HepG2 (cell line): ENCODE measurements at regions not wholly inside any gene's neighbourhood (a gene's known extent, or its start where the extent isn't known, plus 50 kb on each side); places are given as distances from the start of the nearest gene placed in this dataset.

Experiments used
- ATAC-seq: fragments of 200-7000 bp; cut with Tn5 transposase; 3 replicates; pipeline ENCODE4 v1.9.1; 2020; ENCODE audit warnings: mild to moderate bottlenecking, moderate library complexity
- BruUV-seq: library from RNA; stranded (reverse); fragments of 400-500 nt; replicated peaks from 2 replicates; lab custom pipeline; 2021; lab: Mats Ljungman, UMichigan
- CTCF ChIA-PET: fragments of 300-600 bp; formaldehyde crosslinking; extraction: SDS; loops from one replicate; lab custom pipeline; 2021; ENCODE audit warnings: low total read pairs, inconsistent platforms, low intra/inter-chr PET ratio; lab: Yijun Ruan, JAX
- POLR2A ChIA-PET: fragments of 350-600 bp; sonication (Branson Sonifier 250); formaldehyde crosslinking; loops from one replicate; lab custom pipeline; 2020; ENCODE audit warnings: antibody characterized with exemption, inconsistent platforms; lab: Yijun Ruan, JAX
- DNase-seq: peaks from one replicate; pipeline ENCODE4 v3.0.0-alpha.2; 2015; ENCODE audit warnings: low spot score
- FAIRE-seq: peaks from 3 replicates; lab custom pipeline; 2011; peaks lifted over from hg19 to GRCh38; lab: Jason Lieb, UNC
- H2AFZ ChIP-seq: one replicate; pipeline ENCODE4 v1.6.1; 2011; ENCODE audit warnings: low read length, inconsistent platforms
- H3K27ac ChIP-seq: fragments of 300-600 bp; 3 replicates; pipeline ENCODE4 v1.8.0; 2011; ENCODE audit warnings: mixed run types, mild to moderate bottlenecking, mixed read lengths, low read length, inconsistent platforms; ENCODE audit not compliant: insufficient read depth; ENCODE audit errors: extremely low read length
- H3K27me3 ChIP-seq, 2 experiments: fragments of 200-600 bp in 1 of 2; 2 replicates in 1 of 2; 3 replicates in 1 of 2; pipeline versions ENCODE4 v1.6.0 to v1.8.0; 2011; ENCODE audit warnings: low read length in 2 of 2, mild to moderate bottlenecking in 2 of 2, moderate library complexity in 2 of 2, inconsistent platforms in 1 of 2; ENCODE audit not compliant: insufficient read depth in 2 of 2, control insufficient read depth in 1 of 2
- H3K36me3 ChIP-seq, 2 experiments: fragments of 200-600 bp in 1 of 2; replicated peaks in 1 of 2; 2 replicates in 1 of 2; 3 replicates in 1 of 2; pipeline versions ENCODE4 v1.5.1 to v1.8.0; 2011; ENCODE audit warnings: low read length in 2 of 2, inconsistent platforms in 1 of 2; ENCODE audit not compliant: insufficient read depth in 2 of 2, control insufficient read depth in 1 of 2
- H3K4me1 ChIP-seq: 2 replicates; pipeline ENCODE4 v1.5.1; 2012; ENCODE audit warnings: low read length, inconsistent platforms; ENCODE audit not compliant: insufficient read depth
- H3K4me2 ChIP-seq: 2 replicates; pipeline ENCODE4 v1.6.0; 2011; ENCODE audit warnings: low read depth, low read length, inconsistent platforms
- H3K4me3 ChIP-seq, 3 experiments: fragments of 200-600 bp in 1 of 3; sonication (generic), shearing (Covaris generic) in 1 of 3; replicated peaks in 1 of 3; 2 replicates each; pipeline ENCODE4 v1.5.1; 2011 to 2016; ENCODE audit warnings: low read length in 3 of 3, inconsistent platforms in 2 of 3, low read depth in 2 of 3, mild to moderate bottlenecking in 2 of 3, control low read depth in 1 of 3, mixed read lengths in 1 of 3; ENCODE audit not compliant: insufficient read depth in 1 of 3
- H3K79me2 ChIP-seq: one replicate; pipeline ENCODE4 v1.6.1; 2011; ENCODE audit warnings: low read length, inconsistent platforms; ENCODE audit not compliant: insufficient read depth
- H3K9ac ChIP-seq: 2 replicates; pipeline ENCODE4 v1.6.0; 2011; ENCODE audit warnings: mild to moderate bottlenecking, low read depth, low read length, inconsistent platforms; ENCODE audit not compliant: insufficient read depth
- H3K9me3 ChIP-seq: 2 replicates; pipeline ENCODE4 v1.5.1; 2012; ENCODE audit warnings: mild to moderate bottlenecking, low read length
- H4K20me1 ChIP-seq: 2 replicates; pipeline ENCODE4 v1.6.0; 2011; ENCODE audit warnings: inconsistent platforms, mild to moderate bottlenecking, low read length, moderate library complexity; ENCODE audit not compliant: insufficient read depth
- ELF4 ChIP-seq: sonication (generic); formaldehyde crosslinking; IDR thresholded peaks from 2 replicates; pipeline ENCODE4 v1.5.0; 2020; ENCODE audit warnings: missing genetic modification reagents, mild to moderate bottlenecking, moderate library complexity, borderline replicate concordance
- HHEX ChIP-seq: IDR thresholded peaks from 2 replicates; pipeline ENCODE4 v1.6.1; 2016; ENCODE audit warnings: control low read depth
- HOXD1 ChIP-seq: sonication (generic); formaldehyde crosslinking; IDR thresholded peaks from 2 replicates; pipeline ENCODE4 v1.5.0; 2020; ENCODE audit warnings: missing genetic modification reagents
- IKZF1 ChIP-seq: fragments of 450-650 bp; IDR thresholded peaks from 2 replicates; pipeline ENCODE4 v1.7.1; 2016
- MAFF ChIP-seq: IDR thresholded peaks from 2 replicates; pipeline ENCODE4 v1.6.1; 2011; ENCODE audit warnings: low read depth, low read length, improper control_type of control experiment
- MAFK ChIP-seq, 2 experiments: IDR thresholded peaks in 1 of 2; conservative IDR thresholded peaks in 1 of 2; 2 replicates each; pipeline ENCODE4 v1.6.1; 2011; ENCODE audit warnings: improper control_type of control experiment in 2 of 2, low read length in 2 of 2
- MED1 ChIP-seq: sonication (generic); formaldehyde crosslinking; IDR thresholded peaks from 2 replicates; pipeline ENCODE4 v1.4.0; 2020; ENCODE audit warnings: missing genetic modification reagents
- MTF1 ChIP-seq: sonication (generic); formaldehyde crosslinking; IDR thresholded peaks from 2 replicates; pipeline ENCODE4 v1.5.0; 2020; ENCODE audit warnings: missing genetic modification reagents
- NFE2L2 ChIP-seq: fragments of 150-350 bp; IDR thresholded peaks from 2 replicates; pipeline ENCODE4 v1.6.1; 2014; ENCODE audit warnings: low read length
- PCBP1 ChIP-seq: fragments of 200-400 bp; formaldehyde crosslinking; IDR thresholded peaks from 2 replicates; pipeline ENCODE4 v1.6.1; 2017; ENCODE audit warnings: mild to moderate bottlenecking, low read depth, low read length, borderline replicate concordance
- PHF20 ChIP-seq: sonication (generic); formaldehyde crosslinking; IDR thresholded peaks from 2 replicates; pipeline ENCODE4 v1.5.0; 2020; ENCODE audit warnings: mild to moderate bottlenecking, missing genetic modification reagents
- RNF2 ChIP-seq: fragments of 450-650 bp; conservative IDR thresholded peaks from 2 replicates; pipeline ENCODE4 v1.6.1; 2016; ENCODE audit warnings: low read depth
- TCF12 ChIP-seq, 2 experiments: fragments of 450-650 bp in 1 of 2; sonication (generic) in 1 of 2; formaldehyde crosslinking in 1 of 2; IDR thresholded peaks; 2 replicates each; pipeline versions ENCODE4 v1.6.1 to v1.8.0; 2017 to 2022; ENCODE audit warnings: antibody characterized with exemption in 1 of 2, mild to moderate bottlenecking in 1 of 2, missing genetic modification reagents in 1 of 2, moderate library complexity in 1 of 2
- ZNF768 ChIP-seq: sonication (generic); formaldehyde crosslinking; IDR thresholded peaks from 2 replicates; pipeline ENCODE4 v1.4.0; 2020; ENCODE audit warnings: missing genetic modification reagents
- ZNF780A ChIP-seq: sonication (generic); formaldehyde crosslinking; IDR thresholded peaks from 2 replicates; pipeline ENCODE4 v1.8.0; 2022; ENCODE audit warnings: mild to moderate bottlenecking, missing genetic modification reagents, moderate library complexity
- ZNF790 ChIP-seq: sonication (generic); formaldehyde crosslinking; IDR thresholded peaks from 2 replicates; pipeline ENCODE4 v1.8.0; 2022; ENCODE audit warnings: missing genetic modification reagents, mild to moderate bottlenecking, borderline replicate concordance
- ZNF850 ChIP-seq: sonication (generic); formaldehyde crosslinking; conservative IDR thresholded peaks from 2 replicates; pipeline ENCODE4 v1.9.0; 2021; ENCODE audit warnings: mild to moderate bottlenecking, missing genetic modification reagents
- ZSCAN20 ChIP-seq: sonication (generic); formaldehyde crosslinking; IDR thresholded peaks from 2 replicates; pipeline ENCODE4 v1.4.0; 2020; ENCODE audit warnings: missing genetic modification reagents, mild to moderate bottlenecking, borderline replicate concordance
- WGBS: methylation state at CpG from one replicate; pipeline ENCODE4 v1.1.6; 2017; ENCODE audit warnings: low lambda C conversion rate; 5-methylcytosine and 5-hydroxymethylcytosine counted together
- in situ Hi-C: cut with HindIII; loops from 2 replicates; pipeline ENCODE4 v1.10.0; 2017; ENCODE audit warnings: low pct_unique_long_range_greater_than_20kb; ENCODE audit not compliant: extremely low pct_ligation_motif_present
- intact Hi-C: fragments of 100-400 bp; cut with micrococcal nuclease; formaldehyde crosslinking; loops from one replicate; pipeline ENCODE4 v1.10.0; 2022; ENCODE audit not compliant: unreplicated experiment
- TF ChIP-seq, protein P1 (sequence below), 2 experiments: sonication (generic) in 1 of 2; formaldehyde crosslinking in 1 of 2; IDR thresholded peaks; 2 replicates each; pipeline versions ENCODE4 v1.4.0 to v1.6.1; 2018 to 2020; ENCODE audit warnings: missing genetic modification reagents in 2 of 2, borderline replicate concordance in 1 of 2, low read depth in 1 of 2, mild to moderate bottlenecking in 1 of 2, missing biosample characterization in 1 of 2

DNA sequence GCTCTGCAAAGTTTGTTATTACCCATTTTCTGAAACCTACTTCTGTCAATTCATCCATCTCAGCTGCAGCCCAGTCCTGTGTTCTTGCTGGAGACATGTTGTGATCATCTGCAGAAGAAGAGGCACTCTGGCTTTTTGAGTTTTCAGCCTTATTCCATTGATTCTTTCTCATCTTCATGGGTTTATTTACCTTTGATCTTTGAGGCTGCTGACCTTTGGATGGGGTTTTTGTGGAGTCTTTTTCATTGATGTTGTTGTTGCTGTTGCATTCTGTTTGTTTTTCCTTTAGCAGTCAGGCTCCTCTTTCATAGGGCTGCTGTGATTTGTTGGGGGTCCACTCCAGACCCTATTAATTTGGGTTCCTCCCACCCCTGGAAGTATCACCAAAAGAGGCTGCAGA, 164.3 kb downstream of the FCRL5 start:
- in situ Hi-C loops (no loop called here), intact Hi-C loops (no loop called here)
- H3K4me3 ChIP-seq = no peak overlapping the region
- H3K9me3 ChIP-seq = no peaks in the 10 kb centered on the region
- no peaks in the 10 kb centered on the region; a peak in 1 of 5 replicates for H3K27me3 ChIP-seq
- no peaks in the 10 kb centered on the region for H3K36me3 ChIP-seq
- H3K4me2 ChIP-seq = no peak overlapping the region
- no peak for DNase-seq
- FAIRE-seq = no peak
- ATAC-seq = no peak
- H3K4me1 ChIP-seq = peaks cover 7% of the 10 kb centered on the region; the same call in 1 of the 2 replicates
- no peak overlapping the region for H3K9ac ChIP-seq
- no peaks in the 10 kb centered on the region for H3K79me2 ChIP-seq
- H3K27ac ChIP-seq = no peak overlapping the region
- H4K20me1 ChIP-seq = no peaks in the 10 kb centered on the region
- TF ChIP-seq RNF2 = no peak
- TF ChIP-seq ELF4 (CRISPR knock-in tag) = no peak
- no peak for TF ChIP-seq ZSCAN20 (CRISPR knock-in tag)
- no peak for TF ChIP-seq PHF20
- no peak for TF ChIP-seq MTF1 (CRISPR knock-in tag)
- TF ChIP-seq ZNF790 (CRISPR knock-in tag) = no peak
- TF ChIP-seq MED1 (CRISPR knock-in tag) = no peak
- TF ChIP-seq NFE2L2 = no peak
- no peak for TF ChIP-seq IKZF1
- no peak for TF ChIP-seq ZNF768
- TF ChIP-seq ZNF780A (CRISPR knock-in tag) = no peak
- TF ChIP-seq HOXD1 (CRISPR knock-in tag) = no peak
- no peak for TF ChIP-seq PCBP1
- CTCF ChIA-PET = no interaction called here
- BruUV-seq = no TSS peak
- H2AFZ ChIP-seq = no peak overlapping the region
- POLR2A ChIA-PET = no interaction called here

DNA sequence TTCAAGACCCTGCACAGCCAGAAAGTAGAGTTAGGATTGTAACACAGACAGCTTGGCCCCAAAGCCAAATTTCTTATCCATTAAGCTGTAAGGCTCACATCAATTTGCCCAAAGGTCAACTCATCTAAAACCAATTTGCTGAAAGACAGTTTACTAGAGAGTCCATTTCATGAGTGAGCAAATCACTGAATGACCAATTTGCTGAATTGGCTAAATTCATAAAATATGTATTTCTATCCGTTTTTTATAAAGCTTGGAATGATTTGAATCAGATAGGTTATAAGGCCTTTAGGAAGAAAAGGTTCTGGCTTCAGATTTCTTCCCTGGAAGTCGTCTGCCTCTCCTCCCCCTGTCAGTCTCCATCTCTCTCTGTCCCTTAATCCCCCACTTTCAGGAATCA, 168.1 kb downstream of the FCRL5 start:
- ChIA-PET POLR2A (no interaction called here), CTCF (no interaction called here)
- no peak overlapping the region for H2AFZ ChIP-seq
- H4K20me1 ChIP-seq = no peaks in the 10 kb centered on the region
- no TSS peak for BruUV-seq
- ATAC-seq = no peak
- in situ Hi-C loops = no loop called here
- H3K9me3 ChIP-seq = no peaks in the 10 kb centered on the region
- no peak for FAIRE-seq
- WGBS = 2% methylated on average over 2 of the region's 2 CpGs
- H3K4me1 ChIP-seq = peaks cover 7% of the 10 kb centered on the region; the same call in 1 of the 2 replicates
- intact Hi-C loops = no loop called here
- H3K9ac ChIP-seq = no peak overlapping the region
- H3K4me2 ChIP-seq = no peak overlapping the region
- no peak overlapping the region for H3K4me3 ChIP-seq
- DNase-seq = no peak
- no peaks in the 10 kb centered on the region for H3K79me2 ChIP-seq
- no peak overlapping the region for H3K27ac ChIP-seq
- no peaks in the 10 kb centered on the region for H3K27me3 ChIP-seq
- H3K36me3 ChIP-seq = no peaks in the 10 kb centered on the region
- TF ChIP-seq MAFF = peak; percentile 90
- TF ChIP-seq, protein P1, sequence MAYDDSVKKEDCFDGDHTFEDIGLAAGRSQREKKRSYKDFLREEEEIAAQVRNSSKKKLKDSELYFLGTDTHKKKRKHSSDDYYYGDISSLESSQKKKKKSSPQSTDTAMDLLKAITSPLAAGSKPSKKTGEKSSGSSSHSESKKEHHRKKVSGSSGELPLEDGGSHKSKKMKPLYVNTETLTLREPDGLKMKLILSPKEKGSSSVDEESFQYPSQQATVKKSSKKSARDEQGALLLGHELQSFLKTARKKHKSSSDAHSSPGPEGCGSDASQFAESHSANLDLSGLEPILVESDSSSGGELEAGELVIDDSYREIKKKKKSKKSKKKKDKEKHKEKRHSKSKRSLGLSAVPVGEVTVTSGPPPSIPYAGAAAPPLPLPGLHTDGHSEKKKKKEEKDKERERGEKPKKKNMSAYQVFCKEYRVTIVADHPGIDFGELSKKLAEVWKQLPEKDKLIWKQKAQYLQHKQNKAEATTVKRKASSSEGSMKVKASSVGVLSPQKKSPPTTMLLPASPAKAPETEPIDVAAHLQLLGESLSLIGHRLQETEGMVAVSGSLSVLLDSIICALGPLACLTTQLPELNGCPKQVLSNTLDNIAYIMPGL (CRISPR knock-in tag; IDR thresholded peaks at IDR 0.05; ENCODE audit: borderline replicate concordance in 1 of 2, low read depth in 1 of 2) = no peak
- peak; percentile 84 to 91 for TF ChIP-seq MAFK (conservative IDR thresholded peaks at IDR 0.05 in 1 of 2, IDR thresholded peaks at IDR 0.05 in 1 of 2; ENCODE audit: low read length in 2 of 2)
- no peak for TF ChIP-seq TCF12 (IDR thresholded peaks at IDR 0.05)
- no peak for TF ChIP-seq TCF12 (CRISPR knock-in tag; IDR thresholded peaks at IDR 0.05)
- TF ChIP-seq HHEX (CRISPR knock-in tag) = no peak
- TF ChIP-seq ZNF850 (CRISPR knock-in tag) = no peak
